Astrocyte (in vitro differentiated cells and primary cell): ENCODE measurements at regions not wholly inside any gene's neighbourhood (a gene's known extent, or its start where the extent isn't known, plus 50 kb on each side); places are given as distances from the start of the nearest gene placed in this dataset.

Experiments
- CTCF ChIP-seq: IDR thresholded peaks from 2 replicates; pipeline ENCODE4 v1.5.1; 2011; ENCODE audit warnings: low read depth, mild to moderate bottlenecking, inconsistent platforms, low read length, moderate library complexity; ENCODE audit not compliant: insufficient read depth
- EZH2 ChIP-seq: IDR thresholded peaks from 2 replicates; pipeline ENCODE4 v1.6.1; 2012; ENCODE audit warnings: mild to moderate bottlenecking, low read length, inconsistent platforms; ENCODE audit not compliant: insufficient read depth

- no peak for TF ChIP-seq CTCF
- no peak for TF ChIP-seq EZH2
Observed at GRCh38 chr4:114205261-114205660, 225.8 kb upstream of the ARSJ start.
